MG63 (cell line): ENCODE measurements at regions not wholly inside any gene's neighbourhood (a gene's known extent, or its start where the extent isn't known, plus 50 kb on each side); places are given as distances from the start of the nearest gene placed in this dataset.

Experiments used
- DNase-seq: peaks from one replicate; pipeline ENCODE4 v3.0.0-alpha.2; 2020
- H3K27me3 ChIP-seq: fragments of 250-450 bp; sonication (Bioruptor Pico); 2 replicates; pipeline ENCODE4 v1.5.1; 2020; ENCODE audit warnings: mild to moderate bottlenecking, moderate library complexity
- H3K36me3 ChIP-seq: fragments of 250-450 bp; sonication (Bioruptor Pico); 2 replicates; pipeline ENCODE4 v1.5.1; 2020; ENCODE audit warnings: mild to moderate bottlenecking, moderate library complexity
- H3K4me3 ChIP-seq: fragments of 250-450 bp; sonication (Bioruptor Pico); 2 replicates; pipeline ENCODE4 v1.5.1; 2020; ENCODE audit warnings: mild to moderate bottlenecking, moderate library complexity
- H3K9me3 ChIP-seq: fragments of 250-450 bp; sonication (Bioruptor Pico); 2 replicates; pipeline ENCODE4 v1.5.1; 2020; ENCODE audit warnings: mild to moderate bottlenecking, moderate library complexity

- Histone ChIP-seq H3K27me3 (no peaks in the 10 kb centered on the region), H3K9me3 (no peaks in the 10 kb centered on the region)
These were observed 707.8 kb upstream of the LMCD1 start for GRCh38 chr3:7793786-7794185.

GRCh38 chr3:7798276-7798675 lies 703.3 kb upstream of the LMCD1 start:
- no peak for DNase-seq
- H3K4me3 ChIP-seq = no peak overlapping the region

More at GRCh38 chr3:7793786-7794185, 707.8 kb upstream of the LMCD1 start:
- H3K36me3 ChIP-seq = no peaks in the 10 kb centered on the region
- DNase-seq = no peak
- no peak overlapping the region for H3K4me3 ChIP-seq

GRCh38 chr3:7800006-7800780 lies 701.4 kb upstream of the LMCD1 start:
- H3K4me3 ChIP-seq = no peak overlapping the region
- no peak for DNase-seq

More at GRCh38 chr3:7798276-7798675, 703.3 kb upstream of the LMCD1 start:
- Histone ChIP-seq H3K27me3 (no peaks in the 10 kb centered on the region), H3K36me3 (no peaks in the 10 kb centered on the region), H3K9me3 (no peaks in the 10 kb centered on the region)

DNA sequence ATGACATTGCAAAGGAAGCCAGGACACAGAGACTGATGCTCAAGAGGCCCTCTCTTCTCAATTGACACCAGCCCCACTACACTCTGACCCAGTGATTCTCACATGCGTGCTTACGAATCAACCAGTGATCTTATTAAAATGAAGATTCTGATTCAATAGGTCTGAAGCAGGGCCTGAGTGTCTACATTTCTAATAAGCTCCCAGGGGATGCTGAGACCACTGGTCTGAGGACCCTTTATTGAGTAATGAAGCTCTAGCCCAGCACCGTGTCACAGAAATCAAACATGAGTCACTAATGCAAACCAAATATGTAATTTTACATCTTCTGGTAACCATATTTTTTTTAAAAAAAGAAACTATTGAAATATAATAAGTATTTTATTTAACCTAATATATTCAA lies 689.1 kb upstream of the LMCD1 start:
- no peaks in the 10 kb centered on the region for H3K36me3 ChIP-seq
- no peak overlapping the region for H3K4me3 ChIP-seq
- no peaks in the 10 kb centered on the region for H3K27me3 ChIP-seq
- H3K9me3 ChIP-seq = no peaks in the 10 kb centered on the region
- DNase-seq = no peak

More at GRCh38 chr3:7800006-7800780, 701.4 kb upstream of the LMCD1 start:
- no peaks in the 10 kb centered on the region for H3K9me3 ChIP-seq
- H3K36me3 ChIP-seq = no peaks in the 10 kb centered on the region
- no peaks in the 10 kb centered on the region for H3K27me3 ChIP-seq

- no peaks in the 10 kb centered on the region for H3K36me3 ChIP-seq
- H3K4me3 ChIP-seq = no peak overlapping the region
- no peaks in the 10 kb centered on the region for H3K27me3 ChIP-seq
- no peaks in the 10 kb centered on the region for H3K9me3 ChIP-seq
- DNase-seq = no peak
These were observed 688.3 kb upstream of the LMCD1 start for GRCh38 chr3:7813365-7813764.

GRCh38 chr3:7817239-7817638 lies 684.4 kb upstream of the LMCD1 start:
- Histone ChIP-seq H3K9me3 (no peaks in the 10 kb centered on the region), H3K27me3 (no peaks in the 10 kb centered on the region), H3K4me3 (no peak overlapping the region), H3K36me3 (no peaks in the 10 kb centered on the region)
- no peak for DNase-seq

DNA sequence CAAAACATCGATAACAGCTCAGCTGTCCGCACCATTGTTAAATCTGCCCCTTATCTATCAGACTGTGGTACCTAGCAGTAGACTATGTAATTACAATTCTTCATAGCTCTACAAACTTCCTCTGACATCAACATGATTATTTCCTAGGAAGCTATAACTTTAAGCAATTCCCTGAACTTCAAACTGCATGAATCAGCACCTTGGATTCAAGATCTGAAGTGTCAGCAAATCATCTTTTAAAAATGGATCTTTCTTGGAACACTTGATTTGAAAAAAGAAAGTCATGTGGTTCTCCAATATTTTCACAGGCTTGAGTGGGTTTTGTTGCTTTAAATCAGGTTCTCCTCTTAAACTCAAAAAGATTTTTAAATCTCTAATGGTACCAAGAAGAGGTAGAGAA lies 680.7 kb upstream of the LMCD1 start:
- no peaks in the 10 kb centered on the region for H3K27me3 ChIP-seq
- no peak for DNase-seq
- no peaks in the 10 kb centered on the region for H3K36me3 ChIP-seq
- H3K9me3 ChIP-seq = no peaks in the 10 kb centered on the region
- H3K4me3 ChIP-seq = no peak overlapping the region

- no peaks in the 10 kb centered on the region for H3K36me3 ChIP-seq
- no peaks in the 10 kb centered on the region for H3K27me3 ChIP-seq
- no peak for DNase-seq
- H3K4me3 ChIP-seq = no peak overlapping the region
- H3K9me3 ChIP-seq = no peaks in the 10 kb centered on the region
These were observed 679.8 kb upstream of the LMCD1 start for GRCh38 chr3:7821858-7822257.

- Histone ChIP-seq H3K27me3 (no peaks in the 10 kb centered on the region), H3K36me3 (no peaks in the 10 kb centered on the region)
These were observed 660.2 kb upstream of the LMCD1 start for GRCh38 chr3:7841451-7841850.

GRCh38 chr3:7843441-7843840 lies 658.2 kb upstream of the LMCD1 start:
- no peaks in the 10 kb centered on the region for H3K27me3 ChIP-seq
- DNase-seq = no peak
- H3K36me3 ChIP-seq = no peaks in the 10 kb centered on the region
- no peaks in the 10 kb centered on the region for H3K9me3 ChIP-seq
- no peak overlapping the region for H3K4me3 ChIP-seq

More at GRCh38 chr3:7841451-7841850, 660.2 kb upstream of the LMCD1 start:
- Histone ChIP-seq H3K9me3 (no peaks in the 10 kb centered on the region), H3K4me3 (no peak overlapping the region)
- DNase-seq = no peak

GRCh38 chr3:7847021-7847420 lies 654.6 kb upstream of the LMCD1 start:
- no peak for DNase-seq
- Histone ChIP-seq H3K27me3 (no peaks in the 10 kb centered on the region), H3K9me3 (no peaks in the 10 kb centered on the region), H3K4me3 (no peak overlapping the region), H3K36me3 (no peaks in the 10 kb centered on the region)

DNA sequence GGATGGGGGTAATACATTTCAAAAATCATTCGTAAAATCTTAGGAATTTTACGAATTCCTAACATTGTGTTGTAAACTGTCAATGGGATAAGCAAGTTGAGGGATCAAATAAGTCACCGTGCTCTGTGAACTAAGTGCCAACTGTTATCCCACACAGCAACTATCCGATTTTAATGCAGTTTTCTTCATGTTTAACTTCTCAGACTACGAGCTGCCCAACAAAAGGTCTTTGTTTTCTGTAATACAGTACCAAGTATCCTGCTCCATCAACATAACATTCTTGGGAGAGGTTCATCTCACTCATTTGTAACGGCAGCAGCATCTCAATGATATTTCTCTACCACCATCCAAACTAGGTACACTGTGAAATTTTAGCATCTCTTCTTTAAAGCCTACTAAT lies 654.1 kb upstream of the LMCD1 start:
- no peaks in the 10 kb centered on the region for H3K36me3 ChIP-seq
- H3K27me3 ChIP-seq = no peaks in the 10 kb centered on the region
- no peak overlapping the region for H3K4me3 ChIP-seq
- no peaks in the 10 kb centered on the region for H3K9me3 ChIP-seq
- DNase-seq = no peak

GRCh38 chr3:7854266-7854665 lies 647.4 kb upstream of the LMCD1 start:
- no peak overlapping the region for H3K4me3 ChIP-seq
- H3K9me3 ChIP-seq = no peaks in the 10 kb centered on the region
- H3K36me3 ChIP-seq = no peaks in the 10 kb centered on the region
- no peak for DNase-seq
- H3K27me3 ChIP-seq = no peaks in the 10 kb centered on the region

- DNase-seq = no peak
- Histone ChIP-seq H3K4me3 (no peak overlapping the region), H3K36me3 (no peaks in the 10 kb centered on the region), H3K27me3 (no peaks in the 10 kb centered on the region), H3K9me3 (no peaks in the 10 kb centered on the region)
These were observed 646.9 kb upstream of the LMCD1 start for GRCh38 chr3:7854721-7855120.

- no peak for DNase-seq
- H3K27me3 ChIP-seq = no peaks in the 10 kb centered on the region
These were observed 636.0 kb upstream of the LMCD1 start for GRCh38 chr3:7865611-7866010.

DNA sequence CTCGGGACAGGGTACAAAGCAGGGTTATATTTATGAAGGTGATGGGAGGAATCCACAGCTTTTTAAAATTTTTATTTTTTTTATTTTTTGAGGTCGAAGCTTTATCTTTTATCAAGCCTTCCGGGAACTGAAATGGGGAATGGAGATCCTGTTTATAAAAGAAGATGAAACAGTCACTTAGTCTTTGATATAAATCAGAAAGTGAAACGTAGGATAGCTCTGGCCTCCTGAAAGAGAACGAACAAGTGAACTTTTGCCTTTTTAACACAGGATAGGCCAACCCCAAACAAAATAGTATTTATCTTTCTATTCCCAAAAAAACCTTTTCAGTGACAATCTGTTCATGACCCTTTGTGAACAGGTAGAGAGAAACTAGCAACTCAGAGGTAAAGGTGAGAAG lies 634.0 kb upstream of the LMCD1 start:
- DNase-seq = no peak
- Histone ChIP-seq H3K4me3 (no peak overlapping the region), H3K27me3 (no peaks in the 10 kb centered on the region), H3K36me3 (no peaks in the 10 kb centered on the region), H3K9me3 (no peaks in the 10 kb centered on the region)

More at GRCh38 chr3:7865611-7866010, 636.0 kb upstream of the LMCD1 start:
- no peaks in the 10 kb centered on the region for H3K9me3 ChIP-seq
- no peak overlapping the region for H3K4me3 ChIP-seq
- H3K36me3 ChIP-seq = no peaks in the 10 kb centered on the region

DNA sequence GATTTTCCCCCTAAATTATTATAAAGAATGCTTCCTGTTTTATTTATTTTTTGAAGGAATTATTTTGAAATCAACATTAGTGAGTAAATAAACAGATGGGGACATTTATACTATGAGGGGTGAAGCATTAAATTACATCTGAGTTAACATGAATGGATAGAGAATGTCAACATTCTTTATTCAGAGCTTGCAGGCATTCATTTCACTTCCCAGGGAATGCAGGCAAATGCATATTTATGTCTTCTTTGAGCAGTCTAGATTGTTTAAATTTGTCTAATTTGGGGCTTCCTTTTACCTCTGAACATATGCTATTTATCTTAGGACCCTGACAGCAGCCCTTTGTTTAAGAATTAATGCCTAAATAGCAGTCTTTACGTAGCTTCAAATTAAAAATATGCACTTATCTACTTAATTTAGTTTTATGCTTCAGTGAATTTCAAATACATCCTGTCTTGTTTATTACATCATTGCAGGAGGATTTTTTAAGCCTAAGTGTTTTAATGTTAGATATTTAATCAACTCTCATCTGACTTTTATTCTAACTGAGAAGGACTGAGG lies 630.5 kb upstream of the LMCD1 start:
- no peaks in the 10 kb centered on the region for H3K36me3 ChIP-seq
- H3K9me3 ChIP-seq = no peaks in the 10 kb centered on the region
- no peaks in the 10 kb centered on the region for H3K27me3 ChIP-seq
- no peak overlapping the region for H3K4me3 ChIP-seq
- DNase-seq = no peak

DNA sequence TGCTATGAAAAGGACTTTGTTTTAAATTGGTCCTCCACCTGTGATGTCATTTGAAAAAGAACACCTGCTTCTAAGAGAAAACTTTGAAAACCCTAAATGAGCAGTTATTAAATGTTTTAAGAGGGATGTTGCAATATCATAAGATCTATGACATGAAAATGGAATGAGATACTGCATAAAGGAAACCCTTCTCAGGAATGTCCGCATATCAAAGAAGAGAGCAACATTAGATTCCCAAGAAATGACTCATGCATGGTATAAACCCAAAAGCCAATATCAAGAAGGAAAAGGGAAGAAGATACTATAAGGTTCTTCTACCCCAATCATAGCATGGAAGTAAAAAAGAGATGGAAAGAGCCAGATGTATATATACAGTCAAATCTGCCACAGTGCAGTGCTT lies 627.5 kb upstream of the LMCD1 start:
- H3K27me3 ChIP-seq = no peaks in the 10 kb centered on the region
- DNase-seq = no peak
- H3K36me3 ChIP-seq = no peaks in the 10 kb centered on the region
- no peaks in the 10 kb centered on the region for H3K9me3 ChIP-seq
- no peak overlapping the region for H3K4me3 ChIP-seq
